Activated T-helper 1 cell treated with anti-CD3 and anti-CD28 coated beads, Interleukin-12 subunit alpha, Interleukin-12 subunit beta, Interleukin-2, Interleukin-4 antibody, amounts not matched to agents 30 ng/mL and 10 ng/mL and 1 ng/mL, durations not matched to agents 14 hours and 24 hours and 36 hours (primary cell): ENCODE measurements at regions not wholly inside any gene's neighbourhood (a gene's known extent, or its start where the extent isn't known, plus 50 kb on each side); places are given as distances from the start of the nearest gene placed in this dataset.
"Not testable (repeated sequence)": the region's sequence is repeated elsewhere in the genome, so short reads cannot be mapped to it uniquely, and the experiment has no call there.

Experiments
- DNase-seq: peaks from one replicate; pipeline ENCODE4 v3.0.0; 2021; ENCODE audit warnings: low spot score
- H3K27ac Mint-ChIP-seq: one replicate; pipeline ENCODE4 v1.8.0; 2021; ENCODE audit warnings: mild to moderate bottlenecking, mixed read lengths
- H3K27me3 Mint-ChIP-seq: one replicate; pipeline ENCODE4 v1.8.0; 2022; ENCODE audit warnings: mild to moderate bottlenecking, moderate library complexity, mixed read lengths; ENCODE audit not compliant: insufficient read depth
- H3K36me3 Mint-ChIP-seq: one replicate; pipeline ENCODE4 v1.8.0; 2021; ENCODE audit warnings: low read depth, mixed read lengths
- H3K4me1 Mint-ChIP-seq: one replicate; pipeline ENCODE4 v1.8.0; 2021; ENCODE audit warnings: low read depth, mixed read lengths
- H3K4me3 Mint-ChIP-seq: one replicate; pipeline ENCODE4 v1.8.0; 2021; ENCODE audit warnings: mild to moderate bottlenecking, moderate library complexity, mixed read lengths
- H3K9me3 Mint-ChIP-seq: one replicate; pipeline ENCODE4 v1.8.0; 2021; ENCODE audit warnings: mixed read lengths
- intact Hi-C: fragments of 100-400 bp; cut with micrococcal nuclease; formaldehyde crosslinking; loops from one replicate; pipeline ENCODE4 v1.15.1; 2024

- H3K27me3 Mint-ChIP-seq = peaks cover 6% of the 10 kb centered on the region
- H3K4me3 Mint-ChIP-seq = no peak overlapping the region
- no peaks in the 10 kb centered on the region for H3K9me3 Mint-ChIP-seq
- no peaks in the 10 kb centered on the region for H3K36me3 Mint-ChIP-seq
- no peak for DNase-seq
- intact Hi-C loops = no loop called here
- H3K27ac Mint-ChIP-seq = no peak overlapping the region
- H3K4me1 Mint-ChIP-seq = no peaks in the 10 kb centered on the region
Measured at GRCh38 chr18:45336448-45336847, 278.8 kb upstream of the SLC14A2 start.

DNA sequence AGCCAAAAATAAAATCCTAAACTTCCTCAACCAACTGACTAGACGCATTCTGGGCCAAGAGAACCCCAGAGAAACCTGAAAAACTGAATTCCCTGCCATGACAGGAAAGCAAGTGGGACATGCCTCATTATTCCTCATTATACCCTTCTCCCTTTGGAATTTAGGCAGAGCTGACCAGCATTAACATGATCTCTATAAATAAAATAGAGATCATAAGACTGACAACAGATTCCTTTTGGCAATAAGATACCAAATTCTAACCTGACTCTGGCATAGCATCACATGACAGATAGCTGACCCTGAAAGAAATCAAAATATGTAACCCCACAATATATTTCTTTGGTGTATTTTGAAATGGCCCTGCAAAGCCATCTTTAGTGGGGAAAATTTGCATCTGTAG is 277.8 kb upstream of the SLC14A2 start:
- no peak overlapping the region for H3K27ac Mint-ChIP-seq
- H3K9me3 Mint-ChIP-seq = no peaks in the 10 kb centered on the region
- intact Hi-C loops = no loop called here
- no peaks in the 10 kb centered on the region for H3K4me1 Mint-ChIP-seq
- no peaks in the 10 kb centered on the region for H3K36me3 Mint-ChIP-seq
- no peak for DNase-seq
- no peak overlapping the region for H3K4me3 Mint-ChIP-seq
- H3K27me3 Mint-ChIP-seq = peaks cover 4% of the 10 kb centered on the region

DNA sequence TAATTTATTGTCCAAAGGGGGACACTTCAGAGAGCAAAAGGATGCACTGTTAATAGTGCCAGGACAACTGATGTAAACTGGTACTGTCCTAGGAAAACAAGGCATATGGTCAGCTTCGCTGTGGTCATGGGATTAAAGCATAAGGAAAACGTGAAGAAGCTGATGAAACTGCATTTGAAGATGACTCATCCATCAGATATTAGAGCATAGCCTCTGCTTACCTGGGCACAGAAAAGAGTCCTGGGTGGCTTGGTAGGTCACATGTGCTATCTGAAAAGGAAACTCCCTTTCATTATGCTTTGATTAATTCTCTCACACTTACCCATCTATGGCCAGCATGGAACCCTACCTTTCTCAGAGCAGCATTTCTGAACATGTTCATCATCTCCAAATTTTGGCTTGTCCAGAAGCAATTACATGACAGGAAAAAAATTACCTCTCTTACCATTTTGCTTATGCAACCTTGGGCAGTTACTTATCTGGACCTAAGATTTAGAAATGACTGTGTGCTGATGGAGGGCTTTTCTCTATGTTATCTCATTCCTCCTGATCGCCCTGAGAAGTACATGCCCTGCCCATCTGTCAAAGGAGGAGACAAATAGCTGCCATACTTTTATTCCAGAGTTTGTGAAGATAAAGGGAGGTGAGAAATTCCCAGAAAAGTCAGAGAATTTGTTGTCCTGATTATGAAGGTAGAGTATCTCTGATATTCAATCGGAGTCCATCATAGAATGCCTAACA is 275.3 kb upstream of the SLC14A2 start:
- Mint-ChIP-seq H3K9me3 (no peaks in the 10 kb centered on the region), H3K36me3 (no peaks in the 10 kb centered on the region), H3K27me3 (peaks cover 2% of the 10 kb centered on the region), H3K4me3 (no peak overlapping the region), H3K27ac (no peak overlapping the region), H3K4me1 (no peaks in the 10 kb centered on the region)
- intact Hi-C loops = no loop called here
- DNase-seq = no peak

DNA sequence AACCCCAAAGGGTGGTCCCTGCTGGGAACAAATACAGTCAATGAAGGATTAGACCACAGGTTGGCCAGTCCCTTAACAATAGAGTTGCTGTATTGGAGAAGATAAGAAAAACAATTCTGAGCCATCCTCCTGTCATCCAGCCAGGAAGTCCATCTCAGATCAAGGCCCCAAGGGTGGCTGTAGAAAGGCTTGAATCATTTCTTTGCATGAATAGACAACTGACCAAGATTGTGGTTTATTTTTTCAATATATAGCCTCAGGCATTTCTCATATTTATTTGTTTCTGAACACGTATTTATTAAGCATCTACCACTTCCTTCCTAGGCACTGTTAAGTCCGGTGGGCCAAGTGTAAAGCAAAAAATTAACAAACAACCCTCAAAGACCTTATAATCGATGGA is 274.4 kb upstream of the SLC14A2 start:
- intact Hi-C loops = no loop called here
- no peaks in the 10 kb centered on the region for H3K36me3 Mint-ChIP-seq
- no peak overlapping the region for H3K4me3 Mint-ChIP-seq
- H3K4me1 Mint-ChIP-seq = no peaks in the 10 kb centered on the region
- no peaks in the 10 kb centered on the region for H3K27me3 Mint-ChIP-seq
- DNase-seq = no peak
- H3K9me3 Mint-ChIP-seq = no peaks in the 10 kb centered on the region
- H3K27ac Mint-ChIP-seq = no peak overlapping the region

DNA sequence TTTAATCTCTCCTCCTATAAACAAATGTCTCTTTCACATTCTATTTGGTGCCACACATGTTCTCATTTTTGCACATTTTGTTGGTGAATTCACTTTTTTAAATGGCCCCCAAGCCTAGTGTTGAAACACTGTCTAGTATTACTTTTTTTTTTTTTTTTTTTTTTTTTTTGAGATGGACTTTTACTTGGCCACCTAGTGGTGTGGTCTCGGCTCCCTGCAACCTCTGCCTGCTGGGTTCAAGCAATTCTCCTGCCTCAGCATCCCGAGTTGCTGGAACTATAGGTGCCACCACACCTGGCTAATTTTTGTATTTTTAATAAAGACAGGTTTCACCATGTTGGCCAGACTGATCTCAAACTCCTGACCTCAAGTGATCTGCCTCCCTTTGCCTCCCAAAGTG is 273.8 kb upstream of the SLC14A2 start:
- H3K4me3 Mint-ChIP-seq = no peak overlapping the region
- no peaks in the 10 kb centered on the region for H3K27me3 Mint-ChIP-seq
- no peaks in the 10 kb centered on the region for H3K9me3 Mint-ChIP-seq
- DNase-seq = no peak
- H3K36me3 Mint-ChIP-seq = no peaks in the 10 kb centered on the region
- intact Hi-C loops = no loop called here
- no peak overlapping the region for H3K27ac Mint-ChIP-seq
- no peaks in the 10 kb centered on the region for H3K4me1 Mint-ChIP-seq

GRCh38 chr18:45342166-45342565 is 273.1 kb upstream of the SLC14A2 start:
- Mint-ChIP-seq H3K36me3 (no peaks in the 10 kb centered on the region), H3K27me3 (no peaks in the 10 kb centered on the region), H3K4me3 (no peak overlapping the region), H3K27ac (no peak overlapping the region), H3K9me3 (no peaks in the 10 kb centered on the region), H3K4me1 (no peaks in the 10 kb centered on the region)
- DNase-seq = no peak
- intact Hi-C loops = no loop called here

GRCh38 chr18:45342653-45343052 is 272.6 kb upstream of the SLC14A2 start:
- Mint-ChIP-seq H3K27me3 (no peaks in the 10 kb centered on the region), H3K9me3 (no peaks in the 10 kb centered on the region), H3K36me3 (no peaks in the 10 kb centered on the region), H3K4me1 (no peaks in the 10 kb centered on the region), H3K4me3 (no peak overlapping the region), H3K27ac (no peak overlapping the region)
- no peak for DNase-seq
- intact Hi-C loops = no loop called here

DNA sequence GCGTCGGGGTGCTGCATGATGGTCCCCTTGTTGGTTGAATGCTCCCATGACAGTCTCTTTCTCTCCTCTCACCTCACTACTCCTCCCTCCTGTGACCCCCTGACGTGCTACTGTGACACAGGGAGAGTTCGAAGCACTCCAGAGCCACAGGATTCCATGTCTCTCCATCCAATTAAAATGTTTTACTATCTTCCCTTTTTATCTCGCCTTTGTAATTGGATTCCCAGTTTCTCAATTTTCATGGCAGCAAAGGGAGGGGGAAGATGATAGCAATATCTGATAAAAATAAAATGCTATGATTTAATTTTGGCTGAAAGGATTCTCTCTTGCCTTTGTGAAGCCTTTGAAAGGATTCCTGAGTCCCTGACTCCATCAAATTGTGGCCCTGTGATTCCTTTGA is 271.9 kb upstream of the SLC14A2 start:
- Mint-ChIP-seq H3K4me3 (no peak overlapping the region), H3K4me1 (no peaks in the 10 kb centered on the region), H3K27ac (no peak overlapping the region), H3K9me3 (no peaks in the 10 kb centered on the region), H3K27me3 (no peaks in the 10 kb centered on the region), H3K36me3 (no peaks in the 10 kb centered on the region)
- intact Hi-C loops = no loop called here
- DNase-seq = no peak

DNA sequence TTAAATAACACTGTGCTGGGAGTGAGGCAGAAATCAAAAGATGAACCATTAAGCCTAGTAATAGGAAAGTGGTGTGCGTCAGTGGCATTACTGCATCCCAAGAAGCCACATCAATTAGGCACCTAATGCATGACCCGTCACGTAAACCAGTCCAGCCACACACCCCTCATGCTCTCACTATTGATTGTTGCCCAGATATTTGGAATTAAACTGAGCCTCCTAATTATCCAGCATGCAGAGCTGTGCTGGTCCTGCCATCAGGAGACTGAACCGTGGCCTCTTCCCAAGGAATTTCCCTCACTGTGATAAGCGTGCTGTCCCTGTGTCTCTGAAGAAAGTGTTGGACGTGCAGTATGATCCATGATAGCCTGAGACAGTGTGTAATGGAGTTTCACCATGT is 270.6 kb upstream of the SLC14A2 start:
- H3K27me3 Mint-ChIP-seq, intact Hi-C loops, H3K4me1 Mint-ChIP-seq, H3K4me3 Mint-ChIP-seq, H3K27ac Mint-ChIP-seq, H3K9me3 Mint-ChIP-seq, H3K36me3 Mint-ChIP-seq, DNase-seq: not testable (repeated sequence)

DNA sequence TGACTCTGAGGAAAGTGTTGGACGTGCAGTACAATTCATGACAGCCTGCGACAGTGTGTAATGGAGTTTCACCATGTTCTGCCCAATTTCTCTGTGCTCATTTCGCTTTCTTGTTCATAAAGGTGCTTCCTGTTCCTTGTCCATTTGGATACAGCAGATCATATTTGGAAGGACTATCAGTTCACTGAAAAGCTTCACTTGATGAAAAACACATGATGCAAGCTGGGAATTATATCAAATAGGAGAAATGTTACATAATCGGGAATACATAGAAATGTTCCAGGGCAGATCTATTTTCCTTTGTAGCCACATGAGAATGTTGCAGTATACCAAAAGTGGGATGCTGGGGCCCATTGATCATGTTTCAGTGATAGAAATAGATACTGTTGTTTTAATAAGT is 266.3 kb upstream of the SLC14A2 start:
- H3K4me3 Mint-ChIP-seq = no peak overlapping the region
- DNase-seq = no peak
- no peaks in the 10 kb centered on the region for H3K4me1 Mint-ChIP-seq
- no peaks in the 10 kb centered on the region for H3K9me3 Mint-ChIP-seq
- H3K36me3 Mint-ChIP-seq = no peaks in the 10 kb centered on the region
- no peaks in the 10 kb centered on the region for H3K27me3 Mint-ChIP-seq
- H3K27ac Mint-ChIP-seq = no peak overlapping the region
- intact Hi-C loops = no loop called here

GRCh38 chr18:45349467-45349866 is 265.8 kb upstream of the SLC14A2 start:
- Mint-ChIP-seq H3K36me3 (no peaks in the 10 kb centered on the region), H3K27me3 (no peaks in the 10 kb centered on the region), H3K4me3 (no peak overlapping the region), H3K9me3 (no peaks in the 10 kb centered on the region), H3K4me1 (no peaks in the 10 kb centered on the region), H3K27ac (no peak overlapping the region)
- DNase-seq = no peak
- intact Hi-C loops = no loop called here

DNA sequence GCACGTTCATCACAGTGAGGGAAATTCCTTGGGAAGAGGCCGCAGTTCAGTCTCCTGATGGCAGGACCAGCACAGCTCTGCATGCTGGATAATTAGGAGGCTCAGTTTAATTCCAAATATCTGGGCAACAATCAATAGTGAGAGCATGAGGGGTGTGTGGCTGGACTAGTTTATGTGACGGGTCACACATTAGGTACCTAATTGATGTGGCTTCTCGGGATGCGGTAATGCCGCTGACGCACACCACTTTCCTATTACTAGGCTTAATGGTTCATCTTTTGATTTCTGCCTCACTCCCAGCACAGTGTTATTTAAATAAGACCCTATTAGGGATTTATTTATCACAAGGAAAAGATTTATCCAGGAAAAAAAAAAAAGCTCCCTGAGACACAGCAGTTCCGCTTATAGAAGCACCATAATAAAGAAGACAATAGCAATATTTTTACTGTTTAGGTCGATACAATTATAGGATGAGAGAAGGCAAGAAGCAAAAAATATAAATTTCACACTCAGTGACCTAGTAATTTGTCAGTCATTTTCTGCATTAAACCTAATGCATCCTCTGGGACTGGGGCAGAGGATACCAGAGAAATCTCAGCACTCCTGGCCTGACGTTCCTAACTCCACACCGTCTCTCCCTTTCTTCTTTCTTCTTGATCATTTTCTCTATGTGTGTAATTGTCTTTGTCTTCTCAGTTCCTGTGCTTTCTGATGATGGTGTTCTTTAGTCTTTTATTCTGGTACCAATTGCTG is 264.7 kb upstream of the SLC14A2 start:
- intact Hi-C loops = no loop called here
- H3K27ac Mint-ChIP-seq = no peak overlapping the region
- no peaks in the 10 kb centered on the region for H3K4me1 Mint-ChIP-seq
- no peaks in the 10 kb centered on the region for H3K27me3 Mint-ChIP-seq
- DNase-seq = no peak
- no peak overlapping the region for H3K4me3 Mint-ChIP-seq
- H3K9me3 Mint-ChIP-seq = no peaks in the 10 kb centered on the region
- H3K36me3 Mint-ChIP-seq = no peaks in the 10 kb centered on the region

DNA sequence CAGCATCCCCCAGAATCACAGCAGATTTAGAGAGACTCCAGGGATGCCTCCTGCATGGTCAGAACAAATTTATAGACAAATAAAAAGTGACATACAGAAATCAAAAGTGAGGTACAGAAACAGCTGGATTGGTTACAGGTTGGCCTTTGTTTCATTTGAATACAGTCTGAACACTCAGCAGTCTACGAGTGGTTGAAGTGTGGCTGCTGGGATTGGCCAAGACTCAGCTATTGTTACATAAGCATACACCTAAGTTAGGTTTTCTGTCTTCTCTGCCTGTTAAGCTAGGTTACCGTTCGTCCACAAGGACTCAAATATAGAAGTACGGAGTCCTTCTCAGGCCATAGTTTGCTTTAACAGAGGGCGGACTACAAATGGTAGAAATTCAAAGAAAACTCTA is 262.4 kb upstream of the SLC14A2 start:
- Mint-ChIP-seq H3K9me3 (no peaks in the 10 kb centered on the region), H3K4me1 (no peaks in the 10 kb centered on the region), H3K4me3 (no peak overlapping the region), H3K27me3 (no peaks in the 10 kb centered on the region), H3K27ac (no peak overlapping the region), H3K36me3 (no peaks in the 10 kb centered on the region)
- DNase-seq = no peak
- intact Hi-C loops = no loop called here
